ENCODE measurements at regions not wholly inside any gene's neighbourhood (a gene's known extent, or its start where the extent isn't known, plus 50 kb on each side); places are given as distances from the start of the nearest gene placed in this dataset.

DNA sequence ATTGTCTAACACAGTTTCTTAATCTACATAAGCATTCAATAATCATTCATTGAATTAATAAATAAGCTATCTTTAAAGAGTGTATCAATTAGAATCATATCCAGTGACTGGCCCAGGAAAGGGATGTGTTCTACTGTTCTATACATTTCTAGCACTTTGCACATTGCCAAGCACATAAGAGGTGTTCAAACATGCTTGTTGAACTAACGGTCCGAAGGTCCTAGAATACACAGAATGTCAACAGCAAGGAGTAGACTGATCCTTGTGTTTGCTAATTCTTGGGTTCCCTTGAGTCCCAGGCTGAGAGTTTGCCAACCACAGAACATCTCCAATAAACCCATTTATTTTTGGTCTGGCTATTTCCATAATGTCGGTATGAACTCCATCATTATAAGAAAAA, 331.7 kb upstream of the DCC start:
- TF ChIP-seq, protein P1, sequence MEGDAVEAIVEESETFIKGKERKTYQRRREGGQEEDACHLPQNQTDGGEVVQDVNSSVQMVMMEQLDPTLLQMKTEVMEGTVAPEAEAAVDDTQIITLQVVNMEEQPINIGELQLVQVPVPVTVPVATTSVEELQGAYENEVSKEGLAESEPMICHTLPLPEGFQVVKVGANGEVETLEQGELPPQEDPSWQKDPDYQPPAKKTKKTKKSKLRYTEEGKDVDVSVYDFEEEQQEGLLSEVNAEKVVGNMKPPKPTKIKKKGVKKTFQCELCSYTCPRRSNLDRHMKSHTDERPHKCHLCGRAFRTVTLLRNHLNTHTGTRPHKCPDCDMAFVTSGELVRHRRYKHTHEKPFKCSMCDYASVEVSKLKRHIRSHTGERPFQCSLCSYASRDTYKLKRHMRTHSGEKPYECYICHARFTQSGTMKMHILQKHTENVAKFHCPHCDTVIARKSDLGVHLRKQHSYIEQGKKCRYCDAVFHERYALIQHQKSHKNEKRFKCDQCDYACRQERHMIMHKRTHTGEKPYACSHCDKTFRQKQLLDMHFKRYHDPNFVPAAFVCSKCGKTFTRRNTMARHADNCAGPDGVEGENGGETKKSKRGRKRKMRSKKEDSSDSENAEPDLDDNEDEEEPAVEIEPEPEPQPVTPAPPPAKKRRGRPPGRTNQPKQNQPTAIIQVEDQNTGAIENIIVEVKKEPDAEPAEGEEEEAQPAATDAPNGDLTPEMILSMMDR (IDR thresholded peaks at IDR 0.05): no peak
- TF ChIP-seq POLR2A (IDR thresholded peaks at IDR 0.05): no peak

Data from uterus (tissue), 2 donors.